HFFc6 (cell line): ENCODE measurements at regions not wholly inside any gene's neighbourhood (a gene's known extent, or its start where the extent isn't known, plus 50 kb on each side); places are given as distances from the start of the nearest gene placed in this dataset.

Experiments used
- DNase-seq: peaks from one replicate; pipeline ENCODE4 v3.0.0-alpha.2; 2018
- H3K27ac Mint-ChIP-seq: 2 replicates; pipeline ENCODE4 v1.8.0; 2020; ENCODE audit warnings: mild to moderate bottlenecking, mixed read lengths
- H3K27me3 Mint-ChIP-seq: 2 replicates; pipeline ENCODE4 v1.8.0; 2021; ENCODE audit warnings: mild to moderate bottlenecking, moderate library complexity, mixed read lengths; ENCODE audit not compliant: insufficient read depth
- H3K36me3 Mint-ChIP-seq: 2 replicates; pipeline ENCODE4 v1.8.0; 2021; ENCODE audit warnings: low read depth, mixed read lengths
- H3K4me1 Mint-ChIP-seq: 2 replicates; pipeline ENCODE4 v1.8.0; 2020; ENCODE audit warnings: low read depth, mixed read lengths
- H3K4me3 Mint-ChIP-seq: 2 replicates; pipeline ENCODE4 v1.8.0; 2020; ENCODE audit warnings: mild to moderate bottlenecking, moderate library complexity, mixed read lengths
- H3K9me3 Mint-ChIP-seq: 2 replicates; pipeline ENCODE4 v1.8.0; 2020; ENCODE audit warnings: mild to moderate bottlenecking, mixed read lengths
- TF ChIP-seq, protein P1 (sequence below): fragments of 200-600 bp; sonication (generic); IDR thresholded peaks from 2 replicates; pipeline ENCODE4 v1.5.0; 2021; ENCODE audit warnings: antibody characterized with exemption, mild to moderate bottlenecking

DNA sequence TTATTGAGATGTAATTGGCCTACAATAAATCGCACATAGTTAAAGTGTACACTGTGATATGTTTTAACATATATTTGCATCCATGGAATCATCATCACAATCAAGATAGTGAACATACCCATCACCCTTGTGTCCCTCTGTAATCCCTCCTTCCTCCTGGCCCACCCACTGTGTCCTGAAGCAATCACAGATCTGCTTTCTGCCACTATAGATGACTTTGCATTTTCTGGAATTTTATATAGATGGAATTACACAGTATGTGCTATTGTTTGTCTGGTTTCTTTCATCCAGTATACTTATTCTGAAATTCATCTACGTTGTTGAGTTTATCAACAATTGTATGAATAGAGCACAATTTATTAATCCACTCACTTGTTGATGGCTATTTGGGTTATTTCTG is 181.3 kb downstream of the SNX10 start:
- Mint-ChIP-seq H3K36me3 (peaks cover 6% of the 10 kb centered on the region; the same call in 1 of the 2 replicates), H3K9me3 (peaks cover 29% of the 10 kb centered on the region), H3K27me3 (peaks cover 2% of the 10 kb centered on the region), H3K4me3 (no peak overlapping the region), H3K4me1 (no peaks in the 10 kb centered on the region), H3K27ac (no peak overlapping the region)
- TF ChIP-seq, protein P1, sequence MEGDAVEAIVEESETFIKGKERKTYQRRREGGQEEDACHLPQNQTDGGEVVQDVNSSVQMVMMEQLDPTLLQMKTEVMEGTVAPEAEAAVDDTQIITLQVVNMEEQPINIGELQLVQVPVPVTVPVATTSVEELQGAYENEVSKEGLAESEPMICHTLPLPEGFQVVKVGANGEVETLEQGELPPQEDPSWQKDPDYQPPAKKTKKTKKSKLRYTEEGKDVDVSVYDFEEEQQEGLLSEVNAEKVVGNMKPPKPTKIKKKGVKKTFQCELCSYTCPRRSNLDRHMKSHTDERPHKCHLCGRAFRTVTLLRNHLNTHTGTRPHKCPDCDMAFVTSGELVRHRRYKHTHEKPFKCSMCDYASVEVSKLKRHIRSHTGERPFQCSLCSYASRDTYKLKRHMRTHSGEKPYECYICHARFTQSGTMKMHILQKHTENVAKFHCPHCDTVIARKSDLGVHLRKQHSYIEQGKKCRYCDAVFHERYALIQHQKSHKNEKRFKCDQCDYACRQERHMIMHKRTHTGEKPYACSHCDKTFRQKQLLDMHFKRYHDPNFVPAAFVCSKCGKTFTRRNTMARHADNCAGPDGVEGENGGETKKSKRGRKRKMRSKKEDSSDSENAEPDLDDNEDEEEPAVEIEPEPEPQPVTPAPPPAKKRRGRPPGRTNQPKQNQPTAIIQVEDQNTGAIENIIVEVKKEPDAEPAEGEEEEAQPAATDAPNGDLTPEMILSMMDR, result no peak
- DNase-seq, result no peak

DNA sequence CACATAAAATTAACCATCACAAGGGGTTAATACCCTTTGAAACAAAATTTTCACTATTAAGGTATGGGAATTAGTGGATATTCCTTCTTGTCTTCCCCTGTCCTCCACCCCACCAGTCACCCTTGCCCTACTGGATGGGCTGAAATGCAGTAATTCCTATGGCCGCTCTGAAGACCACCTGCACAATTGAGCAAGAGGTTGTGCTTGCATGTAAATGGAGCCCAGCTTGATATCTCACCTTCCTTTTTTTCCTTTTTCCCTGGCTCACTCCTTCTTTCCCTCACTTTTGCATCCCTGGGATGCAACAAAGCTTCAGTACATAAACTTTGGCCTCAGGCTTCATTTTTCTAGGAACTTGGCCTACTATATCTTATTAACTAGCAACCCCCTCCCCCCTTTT is 184.6 kb downstream of the SNX10 start:
- peaks cover 2% of the 10 kb centered on the region for H3K27me3 Mint-ChIP-seq
- H3K4me1 Mint-ChIP-seq, result no peaks in the 10 kb centered on the region
- TF ChIP-seq, protein P1, result no peak
- peaks cover 28% of the 10 kb centered on the region for H3K9me3 Mint-ChIP-seq
- H3K4me3 Mint-ChIP-seq, result no peak overlapping the region
- no peak for DNase-seq
- H3K27ac Mint-ChIP-seq, result no peak overlapping the region
- H3K36me3 Mint-ChIP-seq, result peaks cover 6% of the 10 kb centered on the region; the same call in 1 of the 2 replicates

DNA sequence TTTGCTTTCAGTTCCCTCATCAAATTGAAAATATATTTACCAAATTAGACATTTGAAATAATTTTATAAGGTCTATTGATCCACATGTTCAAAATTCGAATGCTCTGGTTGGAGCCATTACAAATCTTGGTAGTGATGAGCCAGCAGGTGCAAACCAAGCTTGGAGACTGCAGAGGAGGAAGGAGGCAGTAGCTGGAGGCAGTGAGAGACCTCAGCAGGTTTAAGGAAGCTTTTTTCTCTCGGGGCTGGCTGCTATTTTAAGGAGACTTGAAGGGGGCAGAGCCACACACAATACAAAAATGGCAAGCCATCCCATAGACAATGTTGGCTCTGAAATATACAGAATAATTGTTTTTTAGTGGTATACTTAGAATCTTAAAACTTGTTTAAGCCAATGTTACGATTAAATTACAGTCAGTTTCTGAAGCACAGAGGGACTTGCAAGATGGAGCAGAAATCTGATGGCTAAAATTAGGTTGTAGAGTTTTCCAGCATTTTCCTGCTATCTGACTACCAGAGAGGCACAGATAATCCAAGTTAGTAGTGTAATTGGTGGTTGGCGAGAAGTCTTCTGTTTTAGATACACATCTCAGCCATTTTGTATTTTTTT is 185.8 kb downstream of the SNX10 start:
- Mint-ChIP-seq H3K27me3 (no peaks in the 10 kb centered on the region; the same call in none of the 2 replicates), H3K36me3 (peaks cover 6% of the 10 kb centered on the region; the same call in 1 of the 2 replicates)
- no peak for DNase-seq

DNA sequence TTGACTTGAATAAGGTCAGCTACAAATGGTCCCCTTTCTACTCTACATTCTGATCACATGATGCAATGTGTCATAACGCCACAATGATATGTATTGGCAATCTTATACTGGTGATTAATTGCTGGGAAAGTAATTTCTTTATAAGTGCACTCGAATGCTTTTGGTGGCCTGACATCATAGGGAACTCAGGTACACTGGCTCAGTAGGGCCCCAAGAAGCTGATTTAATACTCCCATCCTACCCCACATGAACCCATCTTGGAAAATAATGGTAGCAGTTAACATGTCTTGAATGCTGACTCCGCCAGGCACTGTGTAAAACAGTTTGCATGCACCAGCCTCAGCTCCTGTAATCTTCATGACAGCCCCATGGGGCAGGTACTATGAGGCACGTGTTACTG is 186.9 kb downstream of the SNX10 start:
- no peaks in the 10 kb centered on the region for H3K4me1 Mint-ChIP-seq
- TF ChIP-seq, protein P1, result no peak
- H3K27me3 Mint-ChIP-seq, result no peaks in the 10 kb centered on the region; the same call in none of the 2 replicates
- no peak for DNase-seq
- H3K9me3 Mint-ChIP-seq, result peaks cover 33% of the 10 kb centered on the region
- H3K36me3 Mint-ChIP-seq, result peaks cover 6% of the 10 kb centered on the region; the same call in 1 of the 2 replicates
- H3K27ac Mint-ChIP-seq, result no peak overlapping the region
- no peak overlapping the region for H3K4me3 Mint-ChIP-seq

More for the DNA sequence above, 185.8 kb downstream of the SNX10 start:
- H3K4me1 Mint-ChIP-seq, result no peaks in the 10 kb centered on the region
- no peak overlapping the region for H3K27ac Mint-ChIP-seq
- TF ChIP-seq, protein P1, result no peak
- peaks cover 24% of the 10 kb centered on the region for H3K9me3 Mint-ChIP-seq
- no peak overlapping the region for H3K4me3 Mint-ChIP-seq

DNA sequence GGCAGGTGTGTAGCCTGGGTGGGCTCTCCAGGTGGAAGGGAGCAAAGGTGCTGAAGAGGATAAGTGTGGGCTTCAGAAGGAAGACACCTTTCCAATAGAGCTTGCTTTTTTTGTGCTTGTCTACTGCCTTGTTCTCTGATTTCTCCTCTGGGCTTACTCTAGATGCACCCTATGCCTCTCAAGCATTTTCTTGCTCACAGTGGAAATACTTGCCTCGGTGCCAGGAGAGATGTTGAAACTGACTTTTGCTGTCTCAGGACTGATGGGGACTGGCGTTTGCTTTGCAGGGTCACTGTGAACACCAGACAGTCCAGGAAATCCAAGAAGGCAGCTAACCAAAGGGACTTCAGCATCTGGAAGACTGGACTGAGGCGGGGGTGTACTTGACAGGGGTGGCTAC is 187.9 kb downstream of the SNX10 start:
- H3K4me1 Mint-ChIP-seq, result no peaks in the 10 kb centered on the region
- no peak overlapping the region for H3K4me3 Mint-ChIP-seq
- TF ChIP-seq, protein P1, result no peak
- no peaks in the 10 kb centered on the region; the same call in none of the 2 replicates for H3K27me3 Mint-ChIP-seq
- peaks cover 42% of the 10 kb centered on the region for H3K9me3 Mint-ChIP-seq
- no peak for DNase-seq
- H3K27ac Mint-ChIP-seq, result no peak overlapping the region
- H3K36me3 Mint-ChIP-seq, result peaks cover 6% of the 10 kb centered on the region; the same call in 1 of the 2 replicates
